Stromal cell of bone marrow (primary cell): ENCODE measurements at regions not wholly inside any gene's neighbourhood (a gene's known extent, or its start where the extent isn't known, plus 50 kb on each side); places are given as distances from the start of the nearest gene placed in this dataset.
A peak's percentile ranks its signal among the peaks of the same experiment; 100 is the strongest.
"Not testable (repeated sequence)": the region's sequence is repeated elsewhere in the genome, so short reads cannot be mapped to it uniquely, and the experiment has no call there.

Source experiments
- DNase-seq: peaks from one replicate; pipeline ENCODE4 v3.0.0-alpha.2; 2012; ENCODE audit warnings: low read depth

DNA sequence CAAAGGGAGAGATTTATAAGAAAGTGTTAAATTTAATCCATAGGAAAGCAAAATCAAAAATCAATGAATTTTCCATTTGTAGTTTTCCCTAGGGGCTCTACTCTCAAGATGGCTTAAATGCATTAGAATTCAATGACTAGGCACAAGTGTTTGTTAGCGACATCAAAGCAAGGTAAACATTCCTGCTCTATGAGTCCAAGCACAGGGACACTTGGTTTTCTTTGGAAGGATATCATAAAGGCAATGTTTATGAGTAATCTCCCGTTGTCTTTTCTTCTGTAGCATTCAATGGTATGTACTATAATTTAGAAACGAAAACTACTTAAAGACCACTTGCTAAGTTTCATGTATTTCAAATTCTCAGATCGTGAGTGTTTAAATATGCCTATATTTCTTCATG, 54.8 kb upstream of the ZNF717 start:
- DNase-seq = not testable (repeated sequence)

DNA sequence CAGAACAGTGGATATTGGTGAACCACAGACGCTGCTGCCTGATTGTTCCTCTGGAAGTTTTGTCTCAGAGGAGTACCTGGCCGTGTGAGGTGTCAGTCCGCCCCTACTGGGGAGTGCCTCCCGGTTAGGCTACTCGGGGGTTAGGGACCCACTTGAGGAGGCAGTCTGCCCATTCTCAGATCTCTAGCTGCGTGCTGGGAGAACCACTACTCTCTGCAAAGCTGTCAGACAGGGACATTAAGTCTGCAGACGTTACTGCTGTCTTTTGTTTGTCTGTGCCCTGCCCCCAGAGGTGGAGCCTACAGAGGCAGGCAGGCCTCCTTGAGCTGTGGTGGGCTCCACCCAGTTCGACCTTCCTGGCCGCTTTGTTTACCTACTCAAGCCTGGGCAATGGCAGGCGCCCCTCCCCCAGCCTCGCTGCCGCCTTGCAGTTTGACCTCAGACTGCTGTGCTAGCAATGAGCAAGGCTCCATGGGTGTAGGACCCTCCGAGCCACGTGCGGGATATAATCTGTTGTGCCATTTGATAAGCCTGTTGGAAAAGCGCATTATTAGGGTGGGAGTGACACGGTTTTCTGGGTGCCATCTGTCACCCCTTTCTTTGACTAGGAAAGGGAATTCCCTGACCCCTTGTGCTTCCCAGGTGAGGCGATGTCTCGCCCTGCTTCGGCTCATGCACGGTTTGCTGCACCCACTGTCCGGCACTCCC, 65.1 kb upstream of the ZNF717 start:
- not testable (repeated sequence) for DNase-seq

DNA sequence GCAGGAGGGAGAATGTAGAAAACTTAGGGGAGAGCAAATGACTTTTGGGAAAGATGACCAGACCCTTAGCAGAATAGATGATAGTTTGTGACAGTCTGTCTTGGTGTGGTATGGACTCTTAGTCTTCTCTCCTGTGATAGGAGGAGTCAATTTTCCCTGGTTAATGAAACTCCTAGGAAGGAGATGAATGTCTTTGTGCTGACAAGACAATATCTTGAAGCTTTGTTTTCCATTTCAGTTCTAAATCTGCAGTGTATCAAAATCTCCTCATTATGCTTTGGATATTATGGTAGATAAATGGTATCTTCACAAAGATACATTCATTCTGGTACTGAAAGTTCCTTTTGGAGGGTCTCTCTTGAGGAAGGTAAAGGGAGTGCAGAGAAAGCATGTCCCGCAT, 77.8 kb upstream of the ZNF717 start:
- DNase-seq = no peak

DNA sequence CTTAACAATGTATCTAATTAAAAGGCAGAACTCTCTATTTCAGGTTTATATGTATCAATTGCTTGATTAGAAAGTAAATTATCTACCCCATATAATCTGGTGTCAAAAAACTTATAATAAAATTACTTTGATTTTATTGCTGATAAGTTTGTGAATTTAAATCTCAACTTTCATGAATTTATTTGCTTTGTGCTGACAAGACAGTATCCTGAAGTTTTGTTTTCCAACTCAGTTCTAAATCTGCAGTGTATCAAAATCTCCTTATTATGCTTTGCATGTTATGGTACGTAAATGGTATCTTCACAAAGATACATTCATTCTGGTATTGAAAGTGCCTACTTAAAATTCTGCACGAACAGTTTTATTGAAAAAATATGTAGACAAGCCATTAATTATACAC, 78.5 kb upstream of the ZNF717 start:
- no peak for DNase-seq

DNA sequence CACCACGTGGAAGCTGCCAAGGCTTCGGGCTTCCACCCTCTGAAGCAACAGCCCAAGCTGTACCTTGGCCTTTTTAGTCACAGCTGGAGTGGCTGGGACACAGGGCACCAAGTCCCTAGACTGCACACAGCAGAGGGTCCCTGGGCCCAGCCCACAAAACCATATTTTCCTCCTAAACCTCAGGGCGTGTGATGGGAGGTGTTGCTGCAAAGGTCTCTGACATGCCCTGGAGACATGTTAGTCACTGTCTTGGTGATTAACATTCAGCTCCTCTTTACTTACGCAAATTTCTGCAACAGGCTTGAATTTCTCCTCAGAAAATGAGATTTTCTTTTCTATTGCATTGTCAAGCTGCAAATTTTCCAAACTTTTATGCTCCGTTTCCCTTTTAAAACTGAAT, 98.4 kb upstream of the ZNF717 start:
- DNase-seq = not testable (repeated sequence)

DNA sequence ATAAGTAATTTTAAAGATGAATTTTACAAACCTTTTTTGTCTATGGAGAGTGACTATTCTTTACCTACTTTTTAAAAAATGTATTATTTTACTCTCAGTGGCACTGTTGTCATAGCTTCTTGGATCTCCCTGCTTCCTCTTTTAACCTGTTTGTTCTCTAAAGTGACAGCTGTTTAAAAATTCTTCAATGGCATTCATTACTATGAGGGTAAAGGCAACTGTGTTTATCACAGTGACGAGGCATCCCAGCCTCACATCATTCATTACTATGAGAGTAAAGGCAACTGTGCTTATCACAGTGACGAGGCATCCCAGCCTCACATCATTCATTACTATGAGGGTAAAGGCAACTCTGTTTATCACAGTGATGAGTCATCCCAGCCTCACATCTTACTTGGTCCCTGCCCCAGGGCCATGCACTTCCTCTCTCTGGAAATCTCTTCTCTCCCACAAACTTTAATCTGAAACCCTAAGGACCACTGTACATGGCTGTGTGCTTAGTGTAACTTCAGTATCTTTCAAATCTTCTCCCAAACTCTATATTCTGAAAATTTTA, 101.7 kb upstream of the ZNF717 start:
- no peak for DNase-seq

DNA sequence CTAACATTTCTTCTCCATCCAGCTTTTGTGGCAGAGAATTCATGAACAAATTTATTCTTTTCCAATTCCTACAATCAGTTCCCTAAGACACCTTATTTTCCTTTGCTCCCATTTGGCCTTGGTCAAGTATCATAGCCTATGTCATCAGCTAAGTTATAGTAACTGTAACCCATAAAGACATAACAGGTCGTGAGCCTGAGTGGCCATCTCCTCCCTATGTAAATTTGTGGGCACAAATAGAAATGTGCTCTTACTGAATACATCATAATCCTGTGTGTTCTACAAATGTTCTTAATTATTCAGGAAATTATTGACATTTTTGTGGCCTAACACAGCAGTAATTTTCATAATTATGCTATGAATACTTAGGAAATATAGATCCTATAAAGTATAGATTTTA, 108.9 kb upstream of the ZNF717 start:
- no peak for DNase-seq

DNA sequence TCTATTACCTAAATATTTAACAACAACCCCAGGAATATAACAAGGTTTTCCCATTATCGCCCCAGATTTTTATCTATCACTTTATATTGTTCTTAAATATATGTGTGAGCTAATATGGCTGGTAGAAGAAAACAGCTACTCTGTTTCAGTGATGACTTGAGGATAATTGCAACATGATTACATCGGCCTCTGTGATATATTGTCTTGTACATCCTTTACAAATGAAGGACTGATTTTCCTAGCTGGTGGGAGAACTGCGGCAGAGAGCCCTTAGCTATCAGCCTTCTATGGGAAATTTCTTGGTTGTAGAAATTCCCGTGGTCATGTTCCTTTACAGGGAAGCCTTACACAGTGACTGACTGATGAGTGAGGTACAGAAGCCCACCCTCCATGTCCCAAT, 110.9 kb upstream of the ZNF717 start:
- DNase-seq = no peak

DNA sequence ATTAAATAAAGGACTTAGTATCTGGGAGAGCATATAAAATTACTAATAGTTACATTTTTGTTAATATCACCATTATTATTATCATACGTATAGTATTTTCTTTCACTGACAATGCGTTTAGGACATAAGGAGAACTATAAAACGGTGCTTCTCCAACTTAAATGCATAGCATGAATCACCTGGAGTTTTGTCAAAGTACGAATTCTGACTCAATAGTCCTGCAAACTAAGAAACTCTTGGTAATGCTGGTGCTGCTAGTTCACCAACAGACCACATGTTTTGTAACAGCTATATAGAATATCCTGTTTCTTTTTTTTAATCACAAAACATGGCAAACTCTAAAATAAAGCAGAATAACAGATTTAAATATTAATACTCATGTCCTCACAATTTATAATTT, 116.1 kb upstream of the ZNF717 start:
- not testable (repeated sequence) for DNase-seq

DNA sequence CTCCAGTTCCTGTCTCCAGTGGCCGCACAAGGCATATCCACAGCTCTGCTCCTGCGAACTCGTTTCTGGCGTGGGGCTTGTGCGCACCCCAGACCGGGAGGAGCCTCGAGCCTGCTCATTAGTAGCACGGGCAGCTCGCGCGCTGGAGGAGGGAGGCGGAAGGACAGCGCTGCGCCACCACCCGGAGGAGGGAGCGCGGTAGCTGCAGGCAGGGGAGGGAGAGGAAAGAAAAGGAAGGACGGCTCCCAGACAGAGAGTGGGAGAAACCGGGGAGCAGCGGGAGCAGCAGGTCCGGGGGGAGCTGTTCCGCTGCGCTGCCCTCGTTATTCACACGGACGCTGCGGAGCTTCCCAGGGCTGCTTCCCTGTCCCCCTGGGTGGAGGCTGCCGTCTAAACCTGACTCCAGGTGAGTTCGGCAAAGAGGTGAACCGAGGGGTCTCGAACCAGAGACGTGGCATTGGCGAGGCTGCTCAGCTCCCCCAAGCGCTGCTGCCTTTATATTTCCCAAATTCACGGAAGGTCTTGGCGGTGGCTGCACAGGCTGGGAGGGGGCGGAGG, 121.3 kb upstream of the ZNF717 start:
- DNase-seq = peak; percentile 4

DNA sequence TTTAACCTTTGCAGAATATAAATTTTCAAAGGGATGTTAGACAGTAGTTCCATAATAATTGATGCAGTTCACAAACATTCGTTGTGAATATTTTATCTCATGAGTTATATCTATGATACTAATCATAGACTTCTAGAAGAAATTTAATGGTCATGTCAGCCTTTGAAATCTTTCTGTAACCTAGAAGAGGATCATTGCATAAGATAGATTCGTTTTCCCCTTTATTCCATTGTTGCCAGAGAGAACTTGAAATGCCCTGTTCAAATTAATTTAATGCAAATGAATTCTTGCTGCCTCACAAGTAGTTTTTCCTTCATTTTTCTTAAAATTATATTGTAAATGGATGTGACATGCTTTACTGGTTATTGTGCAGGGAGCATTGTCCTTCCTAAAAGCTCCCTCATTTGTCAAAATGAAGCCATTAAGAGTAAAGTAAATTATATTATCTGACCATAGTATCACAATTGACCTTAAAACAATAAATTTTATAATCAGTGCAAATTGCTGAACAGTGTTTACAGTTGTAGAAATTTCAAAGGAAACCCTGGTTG, 128.5 kb upstream of the ZNF717 start:
- DNase-seq = no peak

DNA sequence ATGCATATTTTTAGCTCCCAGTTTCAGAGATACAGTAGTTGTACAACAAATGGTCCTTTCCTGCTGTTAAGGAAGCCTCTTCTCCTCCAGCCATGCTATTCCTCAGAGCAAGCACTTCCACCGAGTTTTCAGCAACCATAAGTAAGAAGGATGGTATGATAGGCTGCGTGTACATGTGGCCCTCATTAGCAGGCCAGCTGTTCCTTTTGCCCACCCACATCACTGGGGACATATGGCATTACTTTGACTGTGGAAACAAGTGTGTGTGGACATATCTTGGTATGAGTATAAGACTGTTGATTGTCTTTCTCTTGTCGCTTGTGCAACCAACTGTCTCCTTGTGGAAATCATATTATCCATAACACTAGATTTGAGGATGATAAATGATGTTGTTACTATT, 129.4 kb upstream of the ZNF717 start:
- DNase-seq = not testable (repeated sequence)

DNA sequence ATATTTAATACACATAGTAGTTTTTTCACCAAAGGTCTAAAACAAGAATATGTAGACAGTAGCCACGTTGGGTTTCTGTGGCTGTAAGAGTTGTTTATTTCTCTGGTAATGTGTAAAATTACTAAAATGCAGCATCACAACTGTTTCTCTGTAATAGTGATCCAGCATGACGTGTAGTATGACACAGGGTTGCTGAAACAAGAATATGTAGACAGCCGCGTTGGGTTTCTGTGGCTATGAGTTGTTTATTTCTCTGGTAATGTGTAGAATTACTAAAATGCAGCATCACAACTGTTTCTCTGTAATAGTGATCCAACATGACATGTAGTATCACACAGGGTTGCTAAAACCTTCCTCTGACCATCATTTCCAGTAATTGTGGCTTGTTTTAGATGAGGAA, 153.6 kb upstream of the ZNF717 start:
- DNase-seq = no peak

DNA sequence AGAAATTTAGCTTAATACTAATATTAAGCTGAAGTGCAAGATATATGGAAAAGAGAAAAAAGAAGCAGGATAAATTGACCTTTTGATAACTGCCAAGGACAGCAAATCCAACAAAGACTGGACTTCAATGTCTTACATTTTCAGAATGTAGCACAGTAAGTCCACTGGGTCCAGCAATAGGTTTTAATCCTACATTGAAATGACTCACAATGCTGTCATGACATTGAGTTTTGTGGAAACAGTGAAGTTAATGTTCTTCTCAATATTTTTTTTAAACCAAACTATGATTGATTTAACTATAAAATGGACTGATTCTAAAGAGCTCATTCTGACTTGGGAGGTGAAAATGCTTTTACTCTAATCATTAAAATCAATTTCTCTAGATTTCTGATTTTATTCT, 166.6 kb upstream of the ZNF717 start:
- DNase-seq = no peak

DNA sequence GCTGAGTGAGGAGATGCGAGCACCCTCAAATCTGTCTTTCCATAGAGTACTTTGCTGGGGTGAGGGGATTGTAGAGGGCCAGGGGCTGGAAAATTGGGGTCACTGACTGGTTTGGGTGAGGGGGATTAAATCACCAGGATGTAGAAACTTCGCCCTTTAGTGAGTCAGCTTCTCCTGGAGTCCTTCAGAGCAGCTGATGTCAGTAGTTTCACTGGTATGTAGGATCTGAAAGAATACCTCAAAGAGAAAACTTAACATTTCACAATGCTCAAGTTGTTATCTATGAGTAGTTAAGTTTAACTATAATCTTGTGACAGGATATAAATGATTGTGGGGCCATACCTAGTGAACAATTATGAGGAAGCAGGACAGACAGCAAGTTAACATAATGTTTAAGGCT, 174.7 kb upstream of the ZNF717 start:
- DNase-seq = not testable (repeated sequence)

DNA sequence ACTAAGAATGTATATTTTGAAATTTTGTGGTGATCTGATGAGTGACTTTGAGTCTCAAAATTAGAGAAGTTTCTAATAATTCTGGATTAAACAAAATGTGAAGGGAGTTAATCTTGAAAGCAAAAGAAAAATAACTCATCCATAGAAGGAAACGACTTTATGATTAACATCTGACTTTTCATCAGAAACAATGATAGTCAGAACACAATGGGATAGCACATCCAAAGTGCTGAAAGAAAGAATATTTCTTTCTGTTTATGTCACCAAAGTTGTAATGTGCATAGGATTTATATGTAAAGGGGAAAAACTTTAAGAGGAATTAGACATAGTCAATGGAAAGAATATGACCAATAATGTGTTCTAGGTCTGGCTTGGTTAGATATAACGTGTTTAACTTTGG, 176.7 kb upstream of the ZNF717 start:
- DNase-seq = not testable (repeated sequence)

DNA sequence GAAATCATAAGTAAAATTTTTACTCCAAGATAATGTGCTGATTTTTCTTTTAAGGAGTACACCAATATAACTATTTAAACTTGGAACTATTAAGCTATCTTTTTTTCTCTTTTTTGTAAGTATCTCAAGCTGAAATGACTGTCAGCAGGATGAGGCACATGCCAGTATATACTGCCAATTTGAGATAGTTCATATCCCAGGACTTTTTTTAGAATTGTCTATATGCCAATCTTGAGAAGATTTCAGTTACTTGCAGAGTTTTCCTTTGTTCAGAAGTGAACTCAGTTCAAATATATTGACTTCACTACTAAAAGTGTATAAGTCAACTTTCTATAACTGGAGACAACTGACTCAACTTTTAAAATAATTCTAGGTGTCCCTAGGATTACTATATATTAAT, 181.7 kb upstream of the ZNF717 start:
- DNase-seq = no peak

DNA sequence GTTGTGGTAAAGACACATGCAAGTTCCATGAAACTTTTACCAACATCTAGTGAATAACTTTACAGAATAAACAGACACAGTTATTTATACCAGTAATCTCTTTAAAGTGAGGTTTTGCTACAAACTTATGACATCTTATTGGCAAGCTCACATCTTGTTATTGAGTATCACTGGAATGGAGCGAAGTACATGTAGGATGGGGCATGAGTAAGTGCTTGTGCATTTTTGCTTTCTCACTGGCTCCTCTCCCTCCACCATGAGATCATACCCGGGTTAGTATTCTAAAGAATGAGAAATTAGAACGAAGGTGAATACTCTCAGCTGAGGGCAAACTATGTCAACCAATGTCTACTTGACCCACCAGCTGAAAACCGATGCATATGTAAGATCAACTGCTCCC, 193.3 kb upstream of the ZNF717 start:
- DNase-seq = no peak

DNA sequence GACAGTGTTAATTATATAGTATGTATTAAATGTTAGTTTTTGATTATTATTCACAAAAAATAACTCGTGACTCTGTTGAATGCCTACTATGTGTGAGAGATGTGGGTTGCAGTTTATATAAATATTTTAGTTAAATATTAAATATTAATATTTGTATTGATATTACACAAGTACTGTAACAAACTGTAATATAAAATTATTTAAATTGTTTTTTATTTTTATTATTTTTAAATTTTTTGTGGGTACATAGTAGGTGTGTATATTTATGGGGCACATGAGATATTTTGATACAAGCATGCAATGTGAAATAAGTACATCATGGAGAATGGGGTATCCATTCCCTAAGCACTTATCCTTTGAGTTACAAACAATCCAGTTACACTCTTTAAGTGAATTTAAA, 196.1 kb upstream of the ZNF717 start:
- DNase-seq = no peak

DNA sequence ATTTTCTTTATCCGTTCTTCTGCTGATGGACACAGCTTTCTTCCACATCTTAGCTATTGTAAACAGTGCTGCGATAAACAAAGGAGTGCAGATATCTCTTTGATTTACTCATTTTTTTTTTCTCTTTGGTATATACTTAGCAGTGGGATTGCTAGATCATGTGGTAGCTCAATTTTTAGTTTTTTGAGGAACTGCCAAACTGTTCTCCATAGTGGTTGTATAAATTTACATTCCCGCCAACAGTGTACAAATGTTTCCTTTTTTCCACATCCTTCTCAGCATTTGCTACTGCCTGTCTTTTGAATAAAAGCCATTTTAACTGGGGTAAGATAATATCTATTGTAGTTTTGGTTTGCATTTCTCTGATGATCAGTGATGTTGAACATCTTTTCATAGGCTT, 196.8 kb upstream of the ZNF717 start:
- DNase-seq = no peak

DNA sequence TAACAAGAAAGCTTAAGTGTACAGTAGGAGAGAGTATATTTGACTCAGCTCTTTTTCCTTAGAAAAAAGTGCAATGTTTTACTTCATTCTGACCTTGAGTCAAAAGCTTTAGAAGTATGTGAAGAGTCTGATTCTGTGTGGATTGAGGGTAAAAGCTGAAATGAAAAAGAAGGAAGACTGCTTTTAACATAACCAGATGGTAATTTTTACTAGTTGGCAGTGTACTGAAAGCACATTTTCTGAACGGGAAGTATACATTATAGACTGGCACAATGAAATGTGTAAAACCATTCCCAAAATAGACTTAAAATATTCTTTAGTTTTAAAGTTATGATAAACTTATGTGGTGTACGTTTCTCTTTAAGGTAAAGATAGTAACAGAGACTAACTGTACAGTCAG, 197.8 kb upstream of the ZNF717 start:
- no peak for DNase-seq

DNA sequence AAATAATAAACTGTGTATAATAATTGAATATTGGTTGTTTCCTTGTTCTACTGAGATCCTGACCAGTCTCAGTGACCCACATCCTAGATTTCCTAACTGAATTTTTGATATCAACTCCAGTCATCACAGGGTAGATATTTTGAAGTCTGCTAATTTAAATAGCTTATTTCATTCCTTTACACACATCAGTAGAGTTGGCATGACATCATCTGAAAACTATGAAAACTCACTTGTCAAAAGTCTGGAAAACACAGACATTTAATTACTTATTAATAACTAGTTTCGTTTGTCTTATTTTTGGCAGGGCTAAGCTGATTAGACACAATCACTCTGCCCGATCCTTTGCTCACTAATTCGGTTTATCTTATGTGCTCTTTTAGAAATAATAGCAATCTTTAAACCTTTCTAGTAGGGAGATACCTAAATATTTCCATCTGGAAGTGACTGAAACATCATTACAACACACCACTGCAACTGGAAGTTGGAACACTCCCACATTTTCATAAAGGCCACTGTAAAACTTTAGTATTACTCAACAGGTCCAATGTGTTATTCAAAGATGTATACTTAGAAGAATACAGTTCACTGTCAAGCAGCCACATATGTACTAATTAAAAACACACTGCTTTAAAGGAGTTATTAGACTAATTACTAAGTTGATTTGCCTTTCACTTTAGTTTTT, 198.4 kb upstream of the ZNF717 start:
- no peak for DNase-seq

DNA sequence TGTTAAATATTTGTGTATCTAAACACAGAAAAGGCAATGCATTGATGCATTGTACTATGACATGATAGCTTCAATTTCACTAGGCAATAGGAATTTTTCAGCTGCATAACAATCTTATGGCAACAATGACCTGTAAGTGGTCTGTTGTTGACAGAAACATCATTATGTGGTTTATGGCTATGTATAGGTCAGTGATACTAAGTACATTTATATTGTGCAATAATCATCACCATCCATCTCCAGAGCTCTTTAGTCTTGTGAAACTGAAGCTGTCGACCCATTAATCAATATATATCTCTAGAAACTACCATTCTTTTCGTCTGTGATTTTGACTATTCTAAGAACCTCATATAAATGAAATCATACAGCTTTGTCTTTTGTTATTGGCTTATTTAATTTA, 200.1 kb upstream of the ZNF717 start:
- no peak for DNase-seq
